ENCODE measurements at regions not wholly inside any gene's neighbourhood (a gene's known extent, or its start where the extent isn't known, plus 50 kb on each side); places are given as distances from the start of the nearest gene placed in this dataset.

GRCh38 chr2:164388511-164388910 lies 232.8 kb downstream of the GRB14 start:
- TF ChIP-seq POLR2A (IDR thresholded peaks at IDR 0.05) (no peak), CTCF (IDR thresholded peaks at IDR 0.05) (no peak)

Measured in Peyer's patch (tissue), 4 donors.